Muscle layer of colon (tissue), 2 donors: ENCODE measurements at regions not wholly inside any gene's neighbourhood (a gene's known extent, or its start where the extent isn't known, plus 50 kb on each side); places are given as distances from the start of the nearest gene placed in this dataset.

Experiments used
- H3K27ac ChIP-seq: one replicate; pipeline ENCODE4 v1.7.0; 2013; ENCODE audit warnings: low read depth, mild to moderate bottlenecking, low read length, moderate library complexity
- H3K27me3 ChIP-seq, 2 donors: one replicate each; pipeline ENCODE4 v1.7.0; 2013; ENCODE audit warnings: low read length in 2 of 2, mild to moderate bottlenecking in 2 of 2; ENCODE audit not compliant: insufficient read depth in 2 of 2, control insufficient read depth in 1 of 2
- H3K36me3 ChIP-seq: one replicate; pipeline ENCODE4 v1.7.0; 2013; ENCODE audit warnings: mild to moderate bottlenecking, low read length; ENCODE audit not compliant: insufficient read depth
- H3K4me1 ChIP-seq: one replicate; pipeline ENCODE4 v1.7.0; 2013; ENCODE audit warnings: mild to moderate bottlenecking, low read length; ENCODE audit not compliant: insufficient read depth
- H3K4me3 ChIP-seq, 2 donors: one replicate each; pipeline ENCODE4 v1.7.0; 2013; ENCODE audit warnings: low read length in 2 of 2, low read depth in 1 of 2, mild to moderate bottlenecking in 1 of 2, moderate library complexity in 1 of 2
- H3K9ac ChIP-seq: one replicate; pipeline ENCODE4 v1.7.0; 2013; ENCODE audit warnings: low read length
- H3K9me3 ChIP-seq: one replicate; pipeline ENCODE4 v1.7.0; 2013; ENCODE audit warnings: mild to moderate bottlenecking, low read length
- donor health status: abdominal sarcoma.
- donor health status: Adenocarcinoma of cecum.

GRCh38 chr11:127528297-127528696 is 527.7 kb upstream of the KIRREL3 start:
- H3K9me3 ChIP-seq: no peaks in the 10 kb centered on the region

GRCh38 chr11:127524618-127525017 is 524.0 kb upstream of the KIRREL3 start:
- no peaks in the 10 kb centered on the region for H3K9me3 ChIP-seq
- H3K4me1 ChIP-seq: no peaks in the 10 kb centered on the region
- H3K9ac ChIP-seq: no peak overlapping the region
- no peaks in the 10 kb centered on the region for H3K27me3 ChIP-seq
- H3K4me3 ChIP-seq: no peak overlapping the region
- H3K36me3 ChIP-seq: no peaks in the 10 kb centered on the region
- no peak overlapping the region for H3K27ac ChIP-seq

More at GRCh38 chr11:127528297-127528696, 527.7 kb upstream of the KIRREL3 start:
- Histone ChIP-seq H3K9ac (no peak overlapping the region), H3K4me3 (no peak overlapping the region), H3K27ac (no peak overlapping the region), H3K36me3 (no peaks in the 10 kb centered on the region), H3K4me1 (no peaks in the 10 kb centered on the region), H3K27me3 (no peaks in the 10 kb centered on the region)

- H3K27me3 ChIP-seq: no peaks in the 10 kb centered on the region
- H3K4me3 ChIP-seq: no peak overlapping the region
- no peaks in the 10 kb centered on the region for H3K36me3 ChIP-seq
- H3K9ac ChIP-seq: no peak overlapping the region
- no peaks in the 10 kb centered on the region for H3K4me1 ChIP-seq
- H3K9me3 ChIP-seq: no peaks in the 10 kb centered on the region
- H3K27ac ChIP-seq: no peak overlapping the region
Measured at GRCh38 chr11:127521413-127521812, 520.8 kb upstream of the KIRREL3 start.

GRCh38 chr11:127507851-127508250 is 507.3 kb upstream of the KIRREL3 start:
- no peak overlapping the region for H3K9ac ChIP-seq
- no peaks in the 10 kb centered on the region for H3K9me3 ChIP-seq
- no peaks in the 10 kb centered on the region for H3K4me1 ChIP-seq
- H3K4me3 ChIP-seq: no peak overlapping the region
- no peaks in the 10 kb centered on the region for H3K27me3 ChIP-seq
- no peaks in the 10 kb centered on the region for H3K36me3 ChIP-seq
- H3K27ac ChIP-seq: no peak overlapping the region

GRCh38 chr11:127506647-127507046 is 506.1 kb upstream of the KIRREL3 start:
- Histone ChIP-seq H3K27ac (no peak overlapping the region), H3K9me3 (no peaks in the 10 kb centered on the region), H3K27me3 (no peaks in the 10 kb centered on the region), H3K36me3 (no peaks in the 10 kb centered on the region), H3K4me1 (no peaks in the 10 kb centered on the region), H3K9ac (no peak overlapping the region), H3K4me3 (no peak overlapping the region)

GRCh38 chr11:127506126-127506525 is 505.6 kb upstream of the KIRREL3 start:
- Histone ChIP-seq H3K27ac (no peak overlapping the region), H3K9ac (no peak overlapping the region), H3K36me3 (no peaks in the 10 kb centered on the region), H3K27me3 (no peaks in the 10 kb centered on the region), H3K9me3 (no peaks in the 10 kb centered on the region), H3K4me3 (no peak overlapping the region), H3K4me1 (no peaks in the 10 kb centered on the region)

- H3K4me3 ChIP-seq: no peak overlapping the region
- H3K27ac ChIP-seq: no peak overlapping the region
- no peaks in the 10 kb centered on the region for H3K4me1 ChIP-seq
- H3K9me3 ChIP-seq: no peaks in the 10 kb centered on the region
- H3K9ac ChIP-seq: no peak overlapping the region
- no peaks in the 10 kb centered on the region for H3K27me3 ChIP-seq
- H3K36me3 ChIP-seq: no peaks in the 10 kb centered on the region
Measured at GRCh38 chr11:127496165-127496564, 495.6 kb upstream of the KIRREL3 start.

- H3K9ac ChIP-seq: no peak overlapping the region
- no peaks in the 10 kb centered on the region for H3K27me3 ChIP-seq
- no peaks in the 10 kb centered on the region for H3K36me3 ChIP-seq
- no peak overlapping the region for H3K27ac ChIP-seq
- H3K9me3 ChIP-seq: no peaks in the 10 kb centered on the region
- no peaks in the 10 kb centered on the region for H3K4me1 ChIP-seq
- H3K4me3 ChIP-seq: no peak overlapping the region
Measured at GRCh38 chr11:127493330-127494022, 492.9 kb upstream of the KIRREL3 start.

- no peaks in the 10 kb centered on the region for H3K9me3 ChIP-seq
- H3K4me3 ChIP-seq: no peak overlapping the region
- H3K9ac ChIP-seq: no peak overlapping the region
- no peaks in the 10 kb centered on the region for H3K4me1 ChIP-seq
- no peaks in the 10 kb centered on the region for H3K27me3 ChIP-seq
- no peaks in the 10 kb centered on the region for H3K36me3 ChIP-seq
- no peak overlapping the region for H3K27ac ChIP-seq
Measured at GRCh38 chr11:127492029-127492428, 491.5 kb upstream of the KIRREL3 start.

- Histone ChIP-seq H3K27ac (no peak overlapping the region), H3K36me3 (no peaks in the 10 kb centered on the region), H3K9ac (no peak overlapping the region), H3K4me1 (no peaks in the 10 kb centered on the region), H3K27me3 (no peaks in the 10 kb centered on the region), H3K4me3 (no peak overlapping the region), H3K9me3 (no peaks in the 10 kb centered on the region)
Measured at GRCh38 chr11:127491589-127491988, 491.0 kb upstream of the KIRREL3 start.

- Histone ChIP-seq H3K36me3 (no peaks in the 10 kb centered on the region), H3K27me3 (no peaks in the 10 kb centered on the region), H3K4me1 (no peaks in the 10 kb centered on the region), H3K9ac (no peak overlapping the region), H3K4me3 (no peak overlapping the region), H3K27ac (no peak overlapping the region), H3K9me3 (no peaks in the 10 kb centered on the region)
Measured at GRCh38 chr11:127490896-127491295, 490.3 kb upstream of the KIRREL3 start.

- Histone ChIP-seq H3K36me3 (no peaks in the 10 kb centered on the region), H3K4me3 (no peak overlapping the region), H3K9me3 (no peaks in the 10 kb centered on the region), H3K9ac (no peak overlapping the region), H3K4me1 (no peaks in the 10 kb centered on the region), H3K27me3 (no peaks in the 10 kb centered on the region), H3K27ac (no peak overlapping the region)
Measured at GRCh38 chr11:127485541-127485940, 485.0 kb upstream of the KIRREL3 start.
